T-helper 1 cell treated with Interleukin-12 subunit alpha and Interleukin-12 subunit beta and Interleukin-4 antibody, amounts not matched to agents 30 μg/mL and 1 μg/mL, for 36 hours (primary cell): ENCODE measurements at regions not wholly inside any gene's neighbourhood (a gene's known extent, or its start where the extent isn't known, plus 50 kb on each side); places are given as distances from the start of the nearest gene placed in this dataset.

Experiments
- H3K27ac Mint-ChIP-seq: one replicate; pipeline ENCODE4 v1.8.0; 2021; ENCODE audit warnings: mild to moderate bottlenecking, mixed read lengths
- H3K27me3 Mint-ChIP-seq: one replicate; pipeline ENCODE4 v1.8.0; 2021; ENCODE audit warnings: low read depth, mixed read lengths
- H3K36me3 Mint-ChIP-seq: one replicate; pipeline ENCODE4 v1.8.0; 2021; ENCODE audit warnings: low read depth, mixed read lengths
- H3K4me1 Mint-ChIP-seq: one replicate; pipeline ENCODE4 v1.8.0; 2021; ENCODE audit warnings: low read depth, mixed read lengths
- H3K4me3 Mint-ChIP-seq: one replicate; pipeline ENCODE4 v1.8.0; 2021; ENCODE audit warnings: mild to moderate bottlenecking, moderate library complexity, mixed read lengths
- H3K9me3 Mint-ChIP-seq: one replicate; pipeline ENCODE4 v1.8.0; 2021; ENCODE audit warnings: mixed read lengths

DNA sequence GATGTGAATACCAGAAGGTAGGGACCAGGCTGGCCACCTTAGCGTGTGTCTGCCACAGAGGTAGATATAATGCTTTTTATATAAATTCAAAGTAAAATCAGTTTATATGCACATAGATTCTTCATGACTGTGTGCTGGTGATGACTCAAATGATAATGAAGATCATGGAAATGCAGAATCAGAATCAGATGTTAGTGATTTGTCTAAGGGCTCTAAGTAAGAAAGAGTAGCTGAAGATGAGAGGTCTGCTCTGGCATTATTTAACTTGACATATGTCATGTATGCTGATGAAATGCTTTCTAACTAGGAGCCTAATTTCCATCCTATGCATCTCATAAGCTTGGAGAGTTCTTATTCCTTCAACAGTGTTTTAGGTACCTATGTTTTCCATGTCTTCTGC lies 50.3 kb upstream of the DPH6 start:
- no peak overlapping the region for H3K4me3 Mint-ChIP-seq
- no peaks in the 10 kb centered on the region for H3K9me3 Mint-ChIP-seq
- no peak overlapping the region for H3K27ac Mint-ChIP-seq
- H3K4me1 Mint-ChIP-seq: no peaks in the 10 kb centered on the region
- H3K27me3 Mint-ChIP-seq: no peaks in the 10 kb centered on the region
- H3K36me3 Mint-ChIP-seq: no peaks in the 10 kb centered on the region

GRCh38 chr15:35602836-35603235 lies 56.9 kb upstream of the DPH6 start:
- H3K4me1 Mint-ChIP-seq: no peaks in the 10 kb centered on the region
- no peaks in the 10 kb centered on the region for H3K36me3 Mint-ChIP-seq
- H3K27me3 Mint-ChIP-seq: no peaks in the 10 kb centered on the region
- no peak overlapping the region for H3K4me3 Mint-ChIP-seq
- H3K9me3 Mint-ChIP-seq: no peaks in the 10 kb centered on the region
- no peak overlapping the region for H3K27ac Mint-ChIP-seq

GRCh38 chr15:35603301-35603700 lies 57.3 kb upstream of the DPH6 start:
- H3K36me3 Mint-ChIP-seq: no peaks in the 10 kb centered on the region
- no peaks in the 10 kb centered on the region for H3K27me3 Mint-ChIP-seq
- no peaks in the 10 kb centered on the region for H3K9me3 Mint-ChIP-seq
- H3K27ac Mint-ChIP-seq: no peak overlapping the region
- no peaks in the 10 kb centered on the region for H3K4me1 Mint-ChIP-seq
- no peak overlapping the region for H3K4me3 Mint-ChIP-seq

- Mint-ChIP-seq H3K36me3 (no peaks in the 10 kb centered on the region), H3K27ac (no peak overlapping the region), H3K27me3 (no peaks in the 10 kb centered on the region), H3K9me3 (no peaks in the 10 kb centered on the region), H3K4me3 (no peak overlapping the region), H3K4me1 (no peaks in the 10 kb centered on the region)
Measured at GRCh38 chr15:35603856-35604255, 57.9 kb upstream of the DPH6 start.

DNA sequence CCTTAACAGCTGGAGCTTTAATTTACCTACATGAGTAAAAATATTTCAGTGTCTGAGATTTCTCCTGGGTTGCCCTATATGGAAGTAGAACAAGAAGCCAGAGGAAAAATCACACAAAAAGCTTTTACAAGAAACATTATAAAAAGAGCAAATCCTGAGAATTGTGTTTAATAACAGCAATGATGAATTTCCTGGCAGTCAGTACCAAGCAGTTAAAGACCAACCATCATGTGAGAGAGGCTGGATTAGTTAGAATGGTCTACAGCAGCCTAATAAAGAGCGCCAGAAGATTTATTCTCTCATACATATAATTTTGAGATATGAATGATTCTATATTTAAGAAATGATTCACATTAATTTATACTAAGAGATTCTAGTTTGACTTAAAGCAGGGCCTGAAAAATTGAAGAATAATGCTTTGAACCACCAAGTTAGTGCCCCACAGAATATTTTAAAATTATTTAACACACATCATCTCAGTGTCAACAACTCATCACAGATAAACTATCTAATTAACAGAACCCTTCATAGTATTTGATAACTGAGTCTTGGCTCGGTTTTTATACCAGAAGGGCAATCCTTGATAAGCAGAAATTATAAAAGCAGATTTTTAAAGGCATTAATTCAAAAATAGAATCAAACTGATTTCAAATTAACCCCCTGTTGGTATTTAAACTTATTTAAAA lies 59.9 kb upstream of the DPH6 start:
- H3K4me3 Mint-ChIP-seq: no peak overlapping the region
- no peak overlapping the region for H3K27ac Mint-ChIP-seq
- H3K9me3 Mint-ChIP-seq: no peaks in the 10 kb centered on the region
- no peaks in the 10 kb centered on the region for H3K36me3 Mint-ChIP-seq
- H3K4me1 Mint-ChIP-seq: no peaks in the 10 kb centered on the region
- no peaks in the 10 kb centered on the region for H3K27me3 Mint-ChIP-seq

- Mint-ChIP-seq H3K27me3 (no peaks in the 10 kb centered on the region), H3K9me3 (no peaks in the 10 kb centered on the region), H3K4me3 (no peak overlapping the region), H3K36me3 (no peaks in the 10 kb centered on the region), H3K4me1 (no peaks in the 10 kb centered on the region), H3K27ac (no peak overlapping the region)
Measured at GRCh38 chr15:35606450-35606779, 60.5 kb upstream of the DPH6 start.

- H3K4me1 Mint-ChIP-seq: peaks cover 2% of the 10 kb centered on the region
- H3K9me3 Mint-ChIP-seq: no peaks in the 10 kb centered on the region
- H3K27me3 Mint-ChIP-seq: no peaks in the 10 kb centered on the region
- no peak overlapping the region for H3K27ac Mint-ChIP-seq
- H3K4me3 Mint-ChIP-seq: no peak overlapping the region
- no peaks in the 10 kb centered on the region for H3K36me3 Mint-ChIP-seq
Measured at GRCh38 chr15:35616498-35617271, 70.7 kb upstream of the DPH6 start.

- Mint-ChIP-seq H3K27me3 (no peaks in the 10 kb centered on the region), H3K4me3 (no peak overlapping the region), H3K4me1 (peaks cover 2% of the 10 kb centered on the region), H3K9me3 (no peaks in the 10 kb centered on the region), H3K27ac (no peak overlapping the region), H3K36me3 (no peaks in the 10 kb centered on the region)
Measured at GRCh38 chr15:35618260-35619188, 72.6 kb upstream of the DPH6 start.

DNA sequence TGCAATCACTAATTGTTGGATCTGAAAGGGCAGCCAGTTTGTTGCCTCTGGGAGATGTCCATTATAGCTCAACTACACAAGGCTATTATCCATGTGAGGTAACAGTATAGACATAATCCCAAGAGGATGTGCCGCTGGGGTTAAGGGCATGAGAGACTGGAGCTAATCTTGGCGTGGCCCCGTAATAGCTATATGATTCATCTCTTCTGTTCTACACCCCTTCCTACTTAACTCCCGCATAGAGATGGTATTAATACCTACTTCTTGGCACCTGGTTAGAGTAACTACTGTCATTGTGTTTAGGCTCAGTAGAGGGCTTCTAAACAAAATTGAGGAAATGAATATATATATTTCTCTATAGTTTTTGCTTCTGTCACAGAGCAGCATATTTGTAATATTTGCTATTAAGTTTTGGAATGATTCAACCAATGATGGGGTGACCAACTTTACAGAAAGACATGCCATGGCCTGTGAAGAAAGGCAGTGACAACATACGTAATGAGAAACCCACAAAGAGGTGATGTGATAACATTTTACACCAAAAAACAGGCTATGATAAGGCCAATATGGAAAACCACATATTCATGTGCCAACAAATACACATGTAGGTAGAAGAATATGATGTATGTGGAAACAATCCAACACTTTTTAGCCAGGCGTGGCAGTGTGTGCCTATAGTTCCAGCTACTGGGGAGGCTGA lies 76.8 kb upstream of the DPH6 start:
- Mint-ChIP-seq H3K27ac (no peak overlapping the region), H3K4me3 (no peak overlapping the region), H3K4me1 (no peaks in the 10 kb centered on the region), H3K27me3 (no peaks in the 10 kb centered on the region), H3K9me3 (no peaks in the 10 kb centered on the region), H3K36me3 (no peaks in the 10 kb centered on the region)

DNA sequence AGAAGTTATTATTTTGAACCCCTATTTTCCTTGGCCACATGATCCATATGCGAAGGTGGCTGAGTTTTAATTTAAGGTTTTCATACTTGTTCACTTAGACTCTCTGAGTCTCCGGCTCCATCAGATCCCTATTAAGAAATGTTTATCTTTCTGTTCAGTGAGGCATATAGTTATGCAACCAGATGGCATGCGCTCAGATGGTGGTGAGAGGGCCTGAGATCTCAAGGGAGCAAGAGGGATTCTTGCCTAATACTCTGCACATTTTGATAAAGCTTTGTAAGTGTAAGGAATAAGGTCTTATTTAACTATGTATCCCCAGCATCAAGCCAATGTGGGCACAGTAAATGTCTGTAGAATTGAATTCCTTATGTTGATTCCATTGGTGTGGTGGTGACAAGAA lies 78.9 kb upstream of the DPH6 start:
- Mint-ChIP-seq H3K36me3 (no peaks in the 10 kb centered on the region), H3K4me3 (no peak overlapping the region), H3K27me3 (no peaks in the 10 kb centered on the region), H3K9me3 (no peaks in the 10 kb centered on the region), H3K27ac (no peak overlapping the region), H3K4me1 (no peaks in the 10 kb centered on the region)

DNA sequence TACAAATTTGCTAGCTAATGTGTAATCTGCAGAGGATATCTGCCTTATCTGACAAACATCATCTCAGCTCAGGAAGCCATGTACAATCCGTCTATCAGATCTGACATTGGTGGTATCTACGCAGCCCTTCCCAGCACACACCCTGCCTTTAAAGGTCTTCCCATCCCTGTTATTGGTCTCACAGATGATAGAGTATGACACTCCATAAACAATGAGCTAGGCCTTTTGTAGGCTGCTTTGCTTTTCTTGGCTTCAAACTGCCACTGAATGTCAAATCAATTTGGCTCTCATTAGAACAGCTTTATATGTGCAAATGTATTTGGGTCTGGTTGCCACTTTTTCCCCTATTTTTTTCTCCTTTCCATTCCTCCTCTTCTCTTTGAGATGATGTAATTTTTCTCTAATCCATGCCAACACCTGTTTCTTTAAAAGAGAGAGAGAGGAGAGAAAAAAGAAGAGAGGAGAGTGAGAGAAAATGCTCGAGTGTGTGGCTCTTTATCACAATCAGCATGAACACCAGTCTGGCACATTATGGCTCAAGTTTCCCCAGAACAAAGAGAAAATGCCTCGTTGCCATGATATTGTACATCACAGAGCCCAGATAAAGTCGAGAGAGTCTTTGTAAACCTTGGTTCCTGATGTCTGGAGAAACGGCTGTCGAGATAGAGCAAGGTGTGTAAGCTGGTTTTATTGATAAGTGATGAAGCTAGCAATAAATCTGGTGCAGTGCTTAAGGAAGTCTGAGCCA lies 80.8 kb upstream of the DPH6 start:
- H3K36me3 Mint-ChIP-seq: no peaks in the 10 kb centered on the region
- H3K9me3 Mint-ChIP-seq: no peaks in the 10 kb centered on the region
- H3K4me3 Mint-ChIP-seq: no peak overlapping the region
- no peaks in the 10 kb centered on the region for H3K4me1 Mint-ChIP-seq
- H3K27ac Mint-ChIP-seq: no peak overlapping the region
- H3K27me3 Mint-ChIP-seq: no peaks in the 10 kb centered on the region

DNA sequence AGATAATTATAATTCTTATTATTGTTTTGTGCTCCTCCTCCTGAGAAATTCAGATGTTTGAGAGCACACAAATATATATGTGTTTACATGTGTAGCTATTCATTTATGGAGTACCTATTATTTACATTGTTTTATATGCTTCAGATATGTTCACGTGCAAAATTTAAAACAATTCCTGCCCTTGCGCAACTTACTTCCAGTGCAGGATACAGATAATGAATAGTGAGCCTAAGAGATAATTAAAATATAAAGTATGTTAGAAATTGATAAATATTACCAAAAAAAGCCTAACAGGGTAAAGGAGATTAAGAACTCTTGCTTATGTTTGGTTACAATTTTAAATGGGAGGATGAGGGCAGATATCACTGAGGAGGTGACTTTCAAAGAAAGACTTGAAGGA lies 81.7 kb upstream of the DPH6 start:
- Mint-ChIP-seq H3K4me1 (no peaks in the 10 kb centered on the region), H3K9me3 (no peaks in the 10 kb centered on the region)

DNA sequence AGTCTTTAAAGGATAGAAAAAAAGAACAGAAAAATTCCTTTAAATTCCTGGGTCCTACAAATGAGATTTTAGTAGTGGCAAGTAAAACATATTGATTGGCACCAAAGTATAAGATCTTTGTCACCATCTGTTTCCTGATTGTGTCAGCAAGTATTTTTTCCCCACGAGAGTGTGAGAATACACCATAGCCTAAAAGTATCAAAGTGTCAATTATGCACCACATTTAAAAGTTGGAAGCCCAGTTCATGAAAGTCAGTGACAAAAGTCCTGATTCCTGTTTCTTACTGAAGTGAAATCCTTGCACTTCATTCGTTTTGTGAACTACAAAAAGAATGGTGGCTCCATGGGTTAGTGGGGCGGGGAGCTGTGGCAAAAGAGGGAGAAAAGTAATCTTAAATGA lies 83.8 kb upstream of the DPH6 start:
- Mint-ChIP-seq H3K4me1 (no peaks in the 10 kb centered on the region), H3K36me3 (no peaks in the 10 kb centered on the region), H3K9me3 (no peaks in the 10 kb centered on the region), H3K27ac (no peak overlapping the region), H3K4me3 (no peak overlapping the region), H3K27me3 (peaks cover under 1% of the 10 kb centered on the region)

More for the DNA sequence above, 81.7 kb upstream of the DPH6 start:
- Mint-ChIP-seq H3K27ac (no peak overlapping the region), H3K27me3 (no peaks in the 10 kb centered on the region), H3K36me3 (no peaks in the 10 kb centered on the region), H3K4me3 (no peak overlapping the region)

DNA sequence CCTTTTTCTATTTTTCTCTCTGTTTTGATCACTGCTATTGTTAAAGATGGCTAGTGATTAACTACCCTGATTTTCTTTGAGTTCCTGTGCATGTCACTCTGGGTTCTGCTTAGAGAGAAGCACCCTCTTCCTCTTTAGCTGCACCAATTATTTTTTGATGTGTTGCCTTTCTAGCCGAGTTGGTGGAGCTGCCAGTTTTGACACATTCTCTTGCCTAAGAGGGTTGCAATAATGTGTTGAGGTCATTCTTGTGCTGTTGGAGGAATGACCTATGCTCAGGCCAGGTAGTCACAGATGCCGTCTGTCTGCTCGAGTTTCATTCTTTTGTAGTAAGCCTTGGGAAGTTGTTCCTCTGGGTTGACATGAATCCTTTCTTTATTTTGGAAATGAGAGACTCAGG lies 84.6 kb upstream of the DPH6 start:
- no peak overlapping the region for H3K4me3 Mint-ChIP-seq
- H3K4me1 Mint-ChIP-seq: no peaks in the 10 kb centered on the region
- H3K9me3 Mint-ChIP-seq: no peaks in the 10 kb centered on the region
- H3K36me3 Mint-ChIP-seq: no peaks in the 10 kb centered on the region
- peaks cover 8% of the 10 kb centered on the region for H3K27me3 Mint-ChIP-seq
- no peak overlapping the region for H3K27ac Mint-ChIP-seq
